ENCODE measurements at regions not wholly inside any gene's neighbourhood (a gene's known extent, or its start where the extent isn't known, plus 50 kb on each side); places are given as distances from the start of the nearest gene placed in this dataset.
"Not testable (repeated sequence)": the region's sequence is repeated elsewhere in the genome, so short reads cannot be mapped to it uniquely, and the experiment has no call there.

DNA sequence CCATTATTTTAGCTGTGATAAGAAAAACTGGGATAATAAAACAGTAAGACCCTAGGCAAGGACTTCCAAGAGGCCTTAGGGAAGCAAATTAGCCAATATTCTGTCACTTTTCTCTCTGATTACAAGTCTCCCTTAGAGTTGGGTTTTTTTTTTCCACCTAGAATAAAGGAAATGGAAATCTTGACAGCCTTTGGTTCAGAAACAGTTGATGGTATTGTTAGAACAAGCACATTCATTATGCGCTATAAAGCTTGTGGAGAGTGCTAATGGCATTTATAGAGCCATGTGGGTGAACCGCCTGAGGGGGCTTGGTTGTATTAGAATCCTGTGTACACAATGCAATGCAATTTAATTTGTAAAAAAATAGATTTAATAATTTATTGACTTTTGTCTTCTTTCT lies 88.9 kb upstream of the OGFRL1 start:
- no peak for DNase-seq (ENCODE audit: low read depth)

DNA sequence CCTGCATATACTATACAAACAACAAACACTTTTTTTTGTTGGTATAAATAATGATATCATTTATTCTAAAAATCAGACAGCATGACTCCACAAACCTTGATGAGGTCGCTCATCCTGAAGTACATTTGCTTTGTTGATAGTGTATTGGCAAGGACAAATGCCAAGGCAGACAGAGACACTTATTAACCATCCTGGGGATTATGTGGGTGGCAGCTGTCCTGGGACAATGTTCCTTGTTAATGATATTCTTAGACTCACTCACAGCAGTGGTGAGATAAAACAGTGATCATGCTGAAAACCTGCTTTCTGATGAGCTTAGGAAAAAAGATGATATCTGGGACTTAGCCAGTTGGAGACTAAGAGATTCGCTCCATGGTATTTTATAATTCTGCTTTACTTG lies 85.4 kb upstream of the OGFRL1 start:
- DNase-seq (ENCODE audit: low read depth), result no peak

- no peak for DNase-seq (ENCODE audit: low read depth)
Observed at GRCh38 chr6:71204741-71205140, 83.9 kb upstream of the OGFRL1 start.

DNA sequence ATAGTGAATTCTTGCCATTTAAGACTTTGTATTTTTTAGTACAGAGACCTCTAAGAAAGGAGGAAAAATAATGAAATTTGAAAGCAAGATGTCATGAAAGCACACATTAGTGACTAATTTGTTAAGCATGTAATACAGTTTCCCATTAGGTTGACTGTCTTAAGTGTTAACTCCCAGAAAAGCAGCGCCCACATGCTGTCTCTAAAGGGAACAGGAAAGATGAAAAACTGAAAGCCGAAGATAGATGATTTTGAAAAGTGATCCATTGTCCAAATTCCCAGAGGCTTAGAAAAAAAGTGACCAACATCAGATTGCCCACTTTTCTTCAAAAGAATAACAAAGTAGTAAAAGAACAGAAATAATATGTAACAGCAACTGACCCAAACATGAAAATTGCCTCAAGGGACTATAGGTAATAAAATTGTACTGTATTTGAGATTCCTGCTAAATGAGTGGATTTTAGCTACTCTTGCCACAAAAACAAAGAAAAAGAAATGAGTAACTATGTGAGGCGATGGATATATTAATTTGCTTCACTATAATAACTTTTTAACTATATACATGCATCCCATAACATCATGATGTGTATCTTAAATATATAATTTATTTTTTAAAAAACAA lies 83.2 kb upstream of the OGFRL1 start:
- DNase-seq (ENCODE audit: low read depth), result no peak

DNA sequence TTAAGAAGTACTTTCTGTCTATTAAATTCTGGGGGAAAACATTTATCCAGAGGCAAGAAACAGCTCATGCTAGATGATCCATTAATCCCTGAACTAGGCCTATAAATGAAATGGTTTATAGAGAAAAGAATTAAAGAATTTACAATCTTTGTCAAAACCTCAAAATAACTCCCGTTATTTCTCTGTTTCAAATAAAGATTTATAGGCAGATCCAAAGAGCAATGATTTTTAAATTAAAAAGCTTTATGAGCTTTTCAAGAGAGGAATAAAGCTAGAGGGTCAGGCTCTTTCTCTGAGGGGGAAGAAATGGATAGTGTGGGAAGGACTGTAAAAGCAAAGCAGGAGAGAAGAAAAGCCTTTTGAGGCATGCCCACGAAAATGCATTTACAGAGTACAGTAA lies 82.5 kb upstream of the OGFRL1 start:
- DNase-seq (ENCODE audit: low read depth), result no peak

DNA sequence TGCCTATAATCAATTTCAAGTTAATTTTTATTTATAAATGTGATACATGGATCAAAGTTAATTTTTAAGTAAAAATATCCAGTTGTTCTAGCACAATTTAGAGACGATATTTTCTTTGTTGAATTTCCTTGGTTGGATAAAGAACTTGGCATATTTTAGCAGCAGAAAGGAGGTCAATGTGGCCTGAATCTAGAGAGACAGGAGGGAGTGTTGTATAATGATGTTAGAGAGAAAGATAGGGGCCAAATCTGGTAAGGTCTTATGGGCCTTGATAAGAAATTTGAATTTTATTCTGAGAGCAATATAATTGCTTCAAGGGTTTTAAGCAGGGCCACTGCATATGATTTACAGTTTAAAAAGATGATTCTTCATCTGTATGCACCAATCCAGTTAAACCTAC lies 79.4 kb upstream of the OGFRL1 start:
- no peak for DNase-seq (ENCODE audit: low read depth)

- no peak for DNase-seq (ENCODE audit: low read depth)
Observed at GRCh38 chr6:71209626-71210025, 79.0 kb upstream of the OGFRL1 start.

DNA sequence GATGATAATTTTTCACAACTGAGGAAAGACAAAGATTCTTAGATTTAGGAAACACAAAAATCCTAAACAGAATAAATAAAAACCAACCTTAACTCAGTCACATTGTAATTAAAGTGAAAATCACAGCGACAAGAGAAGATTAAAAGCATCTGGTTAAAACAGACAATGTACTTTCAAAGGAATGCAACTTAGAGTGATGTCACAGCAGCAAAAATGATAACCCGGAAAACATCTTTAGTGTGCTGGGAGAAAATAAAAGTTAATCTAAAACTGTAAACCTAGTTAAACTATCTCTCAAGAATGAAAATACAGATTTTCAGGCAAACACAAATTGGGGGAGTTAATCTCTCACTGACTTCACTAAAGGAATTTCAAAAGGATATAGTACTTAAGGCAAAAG lies 76.8 kb upstream of the OGFRL1 start:
- DNase-seq (ENCODE audit: low read depth), result no peak

- no peak for DNase-seq (ENCODE audit: low read depth)
Observed at GRCh38 chr6:71220466-71220865, 68.1 kb upstream of the OGFRL1 start.

DNA sequence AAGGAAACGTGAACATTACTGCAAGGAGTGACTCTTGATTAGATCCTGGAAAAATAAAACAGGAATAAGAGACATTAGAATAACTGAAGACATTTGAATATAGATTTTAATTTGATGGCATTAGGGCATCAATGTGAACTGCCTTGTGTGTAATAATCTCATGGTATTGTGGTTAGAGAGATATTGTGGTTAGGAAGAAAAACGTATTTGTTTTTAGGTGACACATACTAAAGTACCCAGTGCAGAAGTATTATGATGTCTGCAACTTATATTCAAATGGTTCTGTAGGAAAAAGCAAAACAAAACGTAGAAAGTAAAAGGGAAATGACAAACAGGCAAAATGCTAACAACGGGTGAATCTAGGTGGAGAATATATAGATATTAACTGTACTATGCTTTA lies 65.9 kb upstream of the OGFRL1 start:
- DNase-seq (ENCODE audit: low read depth), result no peak

GRCh38 chr6:71224011-71224410 lies 64.6 kb upstream of the OGFRL1 start:
- no peak for DNase-seq (ENCODE audit: low read depth)

DNA sequence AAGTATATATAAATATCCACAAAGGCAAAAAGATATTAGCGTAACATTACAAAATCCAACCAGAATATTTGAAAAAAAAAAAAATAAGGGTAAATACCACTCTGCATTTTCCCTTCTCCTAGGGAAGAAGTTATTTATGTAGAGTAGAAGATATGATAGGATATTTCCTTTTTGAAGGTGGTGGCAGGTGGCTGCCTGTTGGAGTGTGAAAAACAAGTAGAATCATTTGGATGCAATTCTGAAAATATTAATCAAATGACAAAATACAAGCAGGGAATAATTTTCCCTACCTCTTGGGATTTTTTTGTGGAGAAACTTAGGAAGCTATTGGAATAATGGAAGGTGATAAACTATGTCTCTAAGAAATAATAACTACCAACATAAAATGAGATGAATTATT lies 62.5 kb upstream of the OGFRL1 start:
- no peak for DNase-seq (ENCODE audit: low read depth)

- DNase-seq (ENCODE audit: low read depth), result no peak
Observed at GRCh38 chr6:71228461-71229041, 60.1 kb upstream of the OGFRL1 start.

- DNase-seq (ENCODE audit: low read depth), result no peak
Observed at GRCh38 chr6:71229477-71229876, 59.1 kb upstream of the OGFRL1 start.

DNA sequence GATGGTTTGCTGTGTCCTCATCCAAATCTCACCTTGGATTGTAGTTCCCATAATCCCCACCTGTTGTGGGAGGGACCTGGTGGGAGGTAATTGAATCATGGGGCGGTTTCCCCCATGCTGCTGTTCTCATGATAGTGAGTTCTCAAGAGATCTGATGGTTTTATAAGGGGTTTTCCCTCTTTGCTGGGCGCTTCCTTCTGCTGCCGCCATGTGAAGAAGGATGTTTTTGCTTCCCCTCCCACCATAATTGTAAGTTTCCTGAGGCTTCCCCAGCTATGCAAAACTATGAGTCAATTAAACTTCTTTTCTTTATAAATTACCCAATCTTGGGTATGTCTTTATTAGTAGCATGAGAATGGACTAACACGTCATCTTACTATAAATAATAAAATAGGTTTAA lies 55.7 kb upstream of the OGFRL1 start:
- not testable (repeated sequence) for DNase-seq (ENCODE audit: low read depth)

- DNase-seq (ENCODE audit: low read depth), result no peak
Observed at GRCh38 chr6:71236926-71237434, 51.6 kb upstream of the OGFRL1 start.

DNA sequence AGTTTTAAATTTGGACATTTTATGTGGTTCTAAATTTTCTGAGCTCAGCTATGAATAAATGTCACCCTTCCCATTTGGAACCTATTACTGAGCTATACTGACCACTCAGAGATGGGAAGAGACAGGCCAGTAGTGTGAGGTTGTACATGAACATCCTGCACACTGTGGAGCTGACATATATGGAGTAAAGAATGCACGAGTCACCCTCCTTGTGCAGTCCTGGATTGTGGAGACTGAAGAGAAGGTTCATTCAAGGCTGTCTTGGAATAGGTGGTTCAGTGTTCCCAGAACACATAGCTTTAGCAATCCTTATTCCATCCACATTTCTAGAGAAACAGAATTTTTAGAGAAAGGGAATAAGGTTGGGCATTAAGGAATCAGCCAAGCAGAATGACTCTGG lies 50.3 kb upstream of the OGFRL1 start:
- DNase-seq (ENCODE audit: low read depth), result no peak

Data from stromal cell of bone marrow (primary cell).